IMR-90 (cell line): ENCODE measurements at regions not wholly inside any gene's neighbourhood (a gene's known extent, or its start where the extent isn't known, plus 50 kb on each side); places are given as distances from the start of the nearest gene placed in this dataset.

Experiments
- BHLHE40 ChIP-seq: fragments of 150-350 bp; IDR thresholded peaks from 2 replicates; pipeline ENCODE4 v1.6.1; 2016; ENCODE audit warnings: mild to moderate bottlenecking, low read depth, low read length
- CEBPB ChIP-seq: IDR thresholded peaks from 2 replicates; pipeline ENCODE4 v1.6.1; 2012; ENCODE audit warnings: low read depth, low read length, improper control_type of control experiment
- CHD1 ChIP-seq: IDR thresholded peaks from 2 replicates; pipeline ENCODE4 v1.6.1; 2012; ENCODE audit warnings: low read depth, low read length, improper control_type of control experiment
- CTCF ChIP-seq: conservative IDR thresholded peaks from 2 replicates; pipeline ENCODE4 v1.5.1; 2012; ENCODE audit warnings: mild to moderate bottlenecking, low read depth, low read length, improper control_type of control experiment
- FOS ChIP-seq: fragments of 150-350 bp; IDR thresholded peaks from 2 replicates; pipeline ENCODE4 v1.6.1; 2016; ENCODE audit warnings: low read depth, low read length
- MAFK ChIP-seq: IDR thresholded peaks from 2 replicates; pipeline ENCODE4 v1.6.1; 2012; ENCODE audit warnings: low read depth, low read length, improper control_type of control experiment
- MXI1 ChIP-seq: IDR thresholded peaks from 2 replicates; pipeline ENCODE4 v1.6.1; 2012; ENCODE audit warnings: low read depth, mild to moderate bottlenecking, low read length, moderate library complexity, borderline replicate concordance
- NFE2L2 ChIP-seq: fragments of 150-350 bp; IDR thresholded peaks from 2 replicates; pipeline ENCODE4 v1.6.1; 2016; ENCODE audit warnings: low read depth, mild to moderate bottlenecking, low read length
- POLR2A ChIP-seq: IDR thresholded peaks from 2 replicates; pipeline ENCODE4 v1.6.1; 2012; ENCODE audit warnings: mild to moderate bottlenecking, low read depth, low read length
- RAD21 ChIP-seq: IDR thresholded peaks from 2 replicates; pipeline ENCODE4 v1.6.1; 2012; ENCODE audit warnings: low read length, improper control_type of control experiment
- RCOR1 ChIP-seq: IDR thresholded peaks from 2 replicates; pipeline ENCODE4 v1.6.1; 2012; ENCODE audit warnings: mild to moderate bottlenecking, low read length, improper control_type of control experiment; ENCODE audit not compliant: insufficient replicate concordance
- RFX5 ChIP-seq: IDR thresholded peaks from 2 replicates; pipeline ENCODE4 v1.8.0; 2012; ENCODE audit warnings: low read depth, mild to moderate bottlenecking, low read length, moderate library complexity
- TF ChIP-seq, protein P1 (sequence below): fragments of 150-350 bp; IDR thresholded peaks from 2 replicates; pipeline ENCODE4 v1.6.1; 2017; ENCODE audit warnings: mild to moderate bottlenecking, antibody characterized with exemption, low read length, low read depth

- TF ChIP-seq RAD21 (no peak), POLR2A (no peak), FOS (no peak), CTCF (no peak), BHLHE40 (no peak), CEBPB (no peak), MXI1 (no peak), MAFK (no peak), RFX5 (no peak), CHD1 (no peak), NFE2L2 (no peak), RCOR1 (no peak)
- TF ChIP-seq, protein P1, sequence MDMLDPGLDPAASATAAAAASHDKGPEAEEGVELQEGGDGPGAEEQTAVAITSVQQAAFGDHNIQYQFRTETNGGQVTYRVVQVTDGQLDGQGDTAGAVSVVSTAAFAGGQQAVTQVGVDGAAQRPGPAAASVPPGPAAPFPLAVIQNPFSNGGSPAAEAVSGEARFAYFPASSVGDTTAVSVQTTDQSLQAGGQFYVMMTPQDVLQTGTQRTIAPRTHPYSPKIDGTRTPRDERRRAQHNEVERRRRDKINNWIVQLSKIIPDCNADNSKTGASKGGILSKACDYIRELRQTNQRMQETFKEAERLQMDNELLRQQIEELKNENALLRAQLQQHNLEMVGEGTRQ = no peak
Measured at GRCh38 chr1:194717334-194717733, 1530.9 kb upstream of the B3GALT2 start.
